ENCODE measurements at regions not wholly inside any gene's neighbourhood (a gene's known extent, or its start where the extent isn't known, plus 50 kb on each side); places are given as distances from the start of the nearest gene placed in this dataset.

DNA sequence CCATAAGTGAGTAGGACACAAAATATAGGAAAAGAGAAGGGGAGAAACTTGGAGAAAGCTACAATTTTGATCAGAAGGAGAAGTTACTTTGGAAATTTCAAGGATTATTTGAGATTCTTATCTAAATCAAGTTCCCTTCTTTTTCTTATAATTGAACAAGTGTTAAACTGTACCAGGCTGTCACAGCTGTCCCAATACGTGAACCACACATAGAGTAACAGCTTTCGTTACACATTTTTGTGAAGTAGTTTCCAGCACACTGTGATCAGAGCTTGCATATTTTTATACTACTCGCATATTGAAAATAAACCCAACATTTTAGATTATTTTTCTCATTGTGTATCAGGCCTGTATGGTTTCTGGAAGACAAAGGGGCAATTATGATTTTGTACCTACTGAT, 412.8 kb upstream of the PSMD7 start:
- TF ChIP-seq CTCF (conservative IDR thresholded peaks at IDR 0.05 in 1 of 2, IDR thresholded peaks at IDR 0.05 in 1 of 2; ENCODE audit: extremely low read depth in 1 of 2, insufficient read depth in 1 of 2, low read depth in 1 of 2, low read length in 2 of 2) (no peak), EZH2 (IDR thresholded peaks at IDR 0.05; ENCODE audit: borderline replicate concordance, low read length) (no peak)

Measured in mammary epithelial cell (primary cell).